A549 (cell line): ENCODE measurements at regions not wholly inside any gene's neighbourhood (a gene's known extent, or its start where the extent isn't known, plus 50 kb on each side); places are given as distances from the start of the nearest gene placed in this dataset.

Source experiments
- EP300 ChIP-seq, 2 experiments: fragments of >200 bp; sonication (Bioruptor Twin); formaldehyde crosslinking; IDR thresholded peaks; 2 replicates in 1 of 2; 3 replicates in 1 of 2; pipeline ENCODE4 v1.6.1; 2016 to 2017
- TF ChIP-seq, protein P1 (sequence below): fragments of >200 bp; sonication (Bioruptor Twin); formaldehyde crosslinking; IDR thresholded peaks from 3 replicates; pipeline ENCODE4 v1.5.1; 2016

DNA sequence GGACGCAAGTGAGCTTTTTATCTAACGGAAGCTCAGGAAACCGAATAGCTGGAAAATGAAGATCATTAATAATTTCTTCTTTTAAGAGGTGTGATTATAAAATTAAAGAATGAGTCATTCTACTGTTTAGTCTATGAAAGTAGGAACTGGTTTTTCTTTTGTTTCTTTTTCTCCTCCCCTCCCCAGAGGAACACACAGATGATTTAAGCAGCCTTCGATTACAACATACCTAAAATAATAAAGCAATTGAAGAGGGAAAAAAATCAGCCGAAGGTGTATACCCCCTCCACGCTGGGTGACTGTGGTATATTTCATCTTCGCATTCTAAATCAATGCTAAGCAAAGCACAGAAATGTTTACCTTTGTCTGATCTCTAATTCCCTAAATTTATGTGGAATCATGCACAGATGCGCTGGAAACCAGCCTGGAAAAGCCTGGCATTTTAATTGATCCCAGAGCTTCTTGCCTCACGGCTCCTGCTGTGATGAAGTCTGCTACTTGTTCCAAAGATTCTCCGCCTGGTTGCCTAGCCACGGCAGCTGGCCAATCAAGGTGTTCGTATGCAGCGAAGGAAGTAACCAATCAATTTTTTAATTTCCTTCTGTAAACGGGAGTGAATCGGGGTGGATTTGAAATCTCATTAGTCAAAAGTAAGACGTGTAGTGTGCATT, 133.9 kb downstream of the FANCF start:
- TF ChIP-seq, protein P1, sequence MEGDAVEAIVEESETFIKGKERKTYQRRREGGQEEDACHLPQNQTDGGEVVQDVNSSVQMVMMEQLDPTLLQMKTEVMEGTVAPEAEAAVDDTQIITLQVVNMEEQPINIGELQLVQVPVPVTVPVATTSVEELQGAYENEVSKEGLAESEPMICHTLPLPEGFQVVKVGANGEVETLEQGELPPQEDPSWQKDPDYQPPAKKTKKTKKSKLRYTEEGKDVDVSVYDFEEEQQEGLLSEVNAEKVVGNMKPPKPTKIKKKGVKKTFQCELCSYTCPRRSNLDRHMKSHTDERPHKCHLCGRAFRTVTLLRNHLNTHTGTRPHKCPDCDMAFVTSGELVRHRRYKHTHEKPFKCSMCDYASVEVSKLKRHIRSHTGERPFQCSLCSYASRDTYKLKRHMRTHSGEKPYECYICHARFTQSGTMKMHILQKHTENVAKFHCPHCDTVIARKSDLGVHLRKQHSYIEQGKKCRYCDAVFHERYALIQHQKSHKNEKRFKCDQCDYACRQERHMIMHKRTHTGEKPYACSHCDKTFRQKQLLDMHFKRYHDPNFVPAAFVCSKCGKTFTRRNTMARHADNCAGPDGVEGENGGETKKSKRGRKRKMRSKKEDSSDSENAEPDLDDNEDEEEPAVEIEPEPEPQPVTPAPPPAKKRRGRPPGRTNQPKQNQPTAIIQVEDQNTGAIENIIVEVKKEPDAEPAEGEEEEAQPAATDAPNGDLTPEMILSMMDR = no peak
- TF ChIP-seq EP300 (IDR thresholded peaks at IDR 0.05) = no peak
